ENCODE measurements at regions not wholly inside any gene's neighbourhood (a gene's known extent, or its start where the extent isn't known, plus 50 kb on each side); places are given as distances from the start of the nearest gene placed in this dataset.

DNA sequence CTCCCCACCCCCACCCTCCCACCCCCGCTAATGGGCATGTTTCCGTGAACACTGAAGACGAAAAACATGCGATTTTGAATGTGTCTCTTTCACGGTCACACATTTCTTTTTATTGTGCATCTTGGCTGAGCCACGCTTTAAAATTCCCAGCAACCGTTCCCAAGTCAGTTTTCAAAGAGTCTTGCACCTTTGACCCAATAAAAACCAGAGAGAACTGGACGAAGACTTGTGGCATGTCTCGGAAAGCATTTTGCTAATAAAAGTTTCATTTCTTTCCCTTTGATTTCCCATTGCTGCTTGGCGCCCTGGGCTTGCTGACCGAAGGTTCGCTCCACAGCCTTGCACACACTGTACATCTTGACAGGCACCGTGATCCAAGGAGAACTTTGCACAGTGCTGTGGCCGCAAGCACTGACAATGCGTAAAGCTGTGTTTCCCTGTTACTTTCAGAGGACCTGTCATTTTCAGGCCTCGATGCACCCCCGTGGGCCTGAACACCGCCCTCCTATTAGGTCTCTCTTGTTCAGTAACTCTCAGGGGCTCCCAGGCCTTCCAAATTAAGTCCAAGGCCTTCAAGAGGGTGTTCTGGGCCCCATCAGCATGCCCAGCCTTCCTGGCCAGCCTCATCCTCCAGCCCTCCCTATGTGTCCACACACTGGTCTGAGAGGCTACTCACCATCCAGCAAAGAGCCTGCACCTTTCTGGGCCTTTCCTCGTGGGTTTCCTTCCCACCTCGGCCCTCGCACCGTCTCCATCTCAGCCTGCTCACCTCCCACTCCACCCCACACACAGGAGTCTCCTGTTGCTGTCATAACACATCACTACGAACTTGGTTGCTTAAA, 63.4 kb upstream of the DIO3 start:
- DNase-seq, result no peak

- DNase-seq, result no peak
Measured at GRCh38 chr14:101498526-101498860, 62.8 kb upstream of the DIO3 start.

DNA sequence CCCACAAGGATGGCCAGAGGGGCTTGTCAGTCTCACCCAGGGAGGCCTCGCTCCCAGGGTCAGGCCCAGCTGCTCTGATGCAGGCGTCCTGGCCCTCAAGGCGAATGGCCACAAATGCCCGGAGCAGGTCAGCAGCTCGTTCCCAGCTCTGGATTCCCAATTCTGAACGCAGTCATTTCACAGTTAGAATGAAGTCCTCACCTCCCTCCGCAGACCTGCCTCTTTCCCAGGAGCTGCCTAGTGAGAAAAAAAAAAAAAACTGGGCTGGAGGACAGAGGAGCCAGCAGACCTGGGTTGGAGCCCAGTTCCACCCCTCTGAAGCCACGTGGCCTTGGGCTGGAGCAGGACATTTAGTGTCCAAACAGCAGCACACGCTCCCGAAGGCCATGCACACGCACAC, 62.2 kb upstream of the DIO3 start:
- no peak for DNase-seq

GRCh38 chr14:101499513-101499912, 61.8 kb upstream of the DIO3 start:
- no peak for DNase-seq

DNA sequence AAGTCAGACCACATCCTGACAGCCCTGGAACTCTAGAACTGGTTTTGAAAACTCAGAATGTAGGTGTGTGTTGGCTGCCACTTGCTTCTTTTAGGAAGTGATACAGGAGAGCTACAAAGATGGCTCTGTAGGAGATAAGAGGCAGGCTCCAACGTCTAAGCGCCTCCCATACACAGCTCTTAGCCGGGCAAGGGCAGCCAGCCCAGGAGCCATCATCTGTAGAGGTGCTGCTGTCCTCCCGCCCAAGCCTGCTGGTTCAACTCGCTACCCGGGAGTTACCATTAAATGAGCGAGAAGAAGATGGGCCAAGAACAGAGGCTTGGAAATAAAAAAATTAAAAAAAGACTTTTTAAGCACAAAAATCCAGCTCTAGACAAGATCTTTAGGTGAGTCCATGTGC, 61.2 kb upstream of the DIO3 start:
- no peak for DNase-seq

DNA sequence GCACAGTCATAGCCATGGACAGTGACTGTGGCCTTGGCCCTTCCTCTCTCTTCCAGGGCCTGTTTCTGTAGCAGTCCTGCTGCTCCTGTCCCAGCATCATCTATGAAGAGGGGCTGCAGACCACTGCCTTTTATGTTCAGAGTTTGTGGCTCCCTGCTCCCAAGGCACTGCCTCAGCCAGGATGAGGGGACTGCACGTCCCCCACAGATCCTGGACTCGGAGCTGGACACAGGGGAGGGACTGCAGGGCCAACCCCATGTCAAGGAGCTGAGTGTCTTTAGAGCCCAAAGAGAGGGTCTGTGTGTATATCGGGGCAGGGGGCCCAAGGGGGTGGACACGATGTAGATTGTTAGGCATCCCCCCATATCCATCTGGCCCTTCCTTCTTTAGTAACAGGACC, 60.6 kb upstream of the DIO3 start:
- no peak for DNase-seq

DNA sequence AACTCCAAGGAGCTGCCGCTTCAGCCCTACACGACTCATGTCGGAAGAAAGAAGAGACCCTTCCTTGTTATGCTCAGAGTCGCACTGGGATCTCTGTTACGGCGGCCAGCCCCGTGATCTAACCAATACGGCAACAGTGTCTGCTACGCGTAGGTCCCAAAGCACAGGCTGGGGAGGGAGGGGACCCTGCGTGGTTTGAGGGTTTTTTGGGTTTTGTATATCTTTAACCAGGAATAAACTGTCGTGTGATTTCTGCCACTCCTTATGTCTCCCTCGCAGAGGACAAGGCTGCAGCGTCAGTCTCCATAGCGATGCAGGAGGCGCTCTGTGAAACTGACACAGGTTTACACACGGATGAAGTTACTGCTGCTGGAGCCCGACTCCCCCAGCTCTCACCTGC, 60.0 kb upstream of the DIO3 start:
- no peak for DNase-seq

- DNase-seq, result no peak
Measured at GRCh38 chr14:101501858-101502615, 59.3 kb upstream of the DIO3 start.

DNA sequence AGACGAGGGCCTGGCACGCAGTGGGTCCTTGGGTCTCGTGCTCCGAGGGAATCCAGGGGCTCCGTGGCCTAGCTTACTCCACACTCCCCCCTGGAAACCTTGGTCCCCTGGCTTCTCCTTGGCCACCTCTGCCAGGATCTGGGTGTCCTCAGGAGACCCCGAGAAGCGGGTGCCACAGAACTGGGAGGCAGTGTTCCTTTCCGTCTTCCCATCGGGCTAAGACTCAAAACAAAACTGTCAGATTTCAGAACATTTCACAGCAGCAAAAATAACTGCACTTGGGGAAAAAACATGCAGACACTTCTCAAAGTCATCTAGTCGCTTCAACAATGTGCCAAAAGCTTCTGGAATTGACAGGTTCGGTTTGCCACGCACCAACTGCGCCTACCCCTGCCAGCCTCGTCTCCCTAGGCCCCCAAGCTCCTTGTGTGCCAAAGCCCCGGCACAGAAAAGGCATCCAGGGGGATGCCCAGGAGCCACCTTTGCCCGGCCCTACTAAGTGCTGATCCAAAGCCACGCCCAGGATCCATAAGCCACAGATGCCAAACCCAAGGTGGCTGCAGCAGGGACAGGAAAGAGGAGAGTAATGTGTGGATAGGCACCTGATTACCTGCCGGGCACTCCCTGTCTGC, 58.4 kb upstream of the DIO3 start:
- DNase-seq, result no peak

DNA sequence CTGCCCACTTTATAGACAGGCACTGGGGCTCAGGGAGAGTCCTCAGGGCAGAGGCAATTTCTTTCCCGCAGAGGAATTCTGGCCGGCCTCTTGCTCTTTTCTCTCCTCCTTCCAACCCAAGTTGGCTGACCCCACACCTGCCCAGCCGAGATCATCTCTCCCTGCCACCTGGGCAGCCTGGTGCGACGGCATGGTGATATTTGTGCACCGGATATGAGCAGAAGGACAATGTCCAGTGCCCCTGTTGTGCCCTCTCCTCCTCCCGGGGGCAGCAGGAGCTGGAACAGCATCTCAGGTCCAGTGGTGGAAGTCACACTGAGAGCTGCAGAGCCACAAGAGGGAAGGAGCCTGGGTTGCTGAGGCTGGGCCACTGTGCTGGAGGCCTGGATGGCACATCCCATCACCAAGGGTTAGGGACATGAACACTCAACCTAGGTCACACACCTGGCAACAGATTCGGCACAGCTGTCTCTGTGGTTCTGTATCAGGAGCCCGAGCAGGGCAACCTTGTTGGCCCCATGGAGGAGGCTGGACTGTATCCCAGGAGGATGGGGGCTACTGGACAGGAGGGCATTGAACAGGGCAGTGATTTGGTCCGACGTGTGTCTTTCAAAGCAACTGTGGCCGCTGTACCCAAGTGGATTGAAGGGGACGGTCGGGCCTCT, 57.7 kb upstream of the DIO3 start:
- no peak for DNase-seq

DNA sequence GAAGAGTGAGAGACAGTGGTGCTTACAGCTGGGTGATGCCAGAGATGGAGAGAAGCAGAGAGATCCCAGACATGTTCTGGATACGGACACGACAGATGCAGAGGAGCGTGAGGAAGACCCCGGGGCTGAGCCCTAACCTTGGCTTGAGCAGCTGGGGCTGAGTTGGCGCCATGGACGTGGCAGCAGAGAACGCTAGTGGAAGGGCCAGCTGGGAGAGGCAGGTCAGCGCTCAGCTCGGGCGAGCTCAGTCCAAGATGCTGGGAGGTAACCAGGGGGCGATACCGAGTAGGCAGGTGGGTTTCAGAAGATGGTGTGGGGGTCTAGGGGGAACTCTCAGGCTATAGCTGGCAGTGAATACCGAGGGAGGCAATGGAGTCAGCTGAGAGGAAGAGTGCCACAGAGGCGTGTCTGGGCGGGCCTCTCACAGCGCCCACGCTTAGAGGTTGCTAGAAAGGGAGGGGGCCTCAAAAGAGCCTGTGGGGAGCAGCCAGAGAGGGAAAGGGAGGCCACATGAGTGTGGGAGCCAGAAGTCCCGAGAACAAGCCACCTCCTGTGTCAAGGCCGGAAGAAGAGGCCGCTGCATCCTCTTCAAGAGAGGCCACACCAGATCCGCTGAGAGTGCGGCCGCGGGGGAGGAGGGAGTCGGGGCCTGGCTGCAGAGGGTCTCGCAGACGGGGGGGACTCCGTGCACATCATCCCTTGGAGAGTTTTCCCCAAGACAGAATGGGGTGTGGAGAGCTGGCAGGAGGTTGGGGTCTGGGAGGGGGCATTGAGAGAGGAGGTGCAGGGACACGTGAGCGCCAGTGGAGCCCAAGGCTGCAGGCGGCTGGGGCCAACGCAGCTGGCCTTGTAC, 57.0 kb upstream of the DIO3 start:
- no peak for DNase-seq

DNA sequence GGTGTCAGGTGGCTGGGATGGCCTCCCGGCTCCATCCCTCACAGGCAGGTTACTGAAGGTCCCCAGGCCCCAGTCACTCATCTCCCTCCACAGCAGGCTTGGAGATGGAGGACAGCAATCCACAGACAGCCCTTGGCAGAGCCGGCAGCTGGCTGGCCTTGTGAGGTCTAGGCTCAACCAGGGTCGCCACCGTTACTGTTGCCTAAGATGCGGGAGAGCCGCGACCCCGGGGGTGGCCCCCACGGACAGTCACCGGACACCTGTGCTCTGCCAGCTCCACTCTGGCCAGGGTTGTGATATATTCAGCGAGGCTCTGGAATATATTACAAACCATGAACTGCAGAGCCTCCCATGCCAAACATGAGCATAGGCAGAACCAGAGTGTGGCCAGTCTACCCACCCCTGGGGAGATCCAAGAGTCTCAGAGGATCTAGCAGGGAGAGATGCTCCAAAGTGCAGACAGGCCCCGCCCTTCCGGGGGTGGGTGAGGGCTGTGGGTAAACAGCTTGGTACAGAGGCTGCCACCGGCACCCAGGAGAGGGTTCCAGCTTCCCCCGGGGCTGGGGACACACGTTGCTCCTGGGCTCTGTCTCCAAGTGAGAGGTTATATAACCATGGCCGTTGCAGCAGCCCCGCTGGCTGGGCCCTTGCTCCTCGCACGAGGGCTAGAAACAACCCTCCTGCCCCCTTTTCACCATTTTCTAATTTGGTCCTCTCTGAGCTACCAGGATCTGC, 55.9 kb upstream of the DIO3 start:
- no peak for DNase-seq

DNA sequence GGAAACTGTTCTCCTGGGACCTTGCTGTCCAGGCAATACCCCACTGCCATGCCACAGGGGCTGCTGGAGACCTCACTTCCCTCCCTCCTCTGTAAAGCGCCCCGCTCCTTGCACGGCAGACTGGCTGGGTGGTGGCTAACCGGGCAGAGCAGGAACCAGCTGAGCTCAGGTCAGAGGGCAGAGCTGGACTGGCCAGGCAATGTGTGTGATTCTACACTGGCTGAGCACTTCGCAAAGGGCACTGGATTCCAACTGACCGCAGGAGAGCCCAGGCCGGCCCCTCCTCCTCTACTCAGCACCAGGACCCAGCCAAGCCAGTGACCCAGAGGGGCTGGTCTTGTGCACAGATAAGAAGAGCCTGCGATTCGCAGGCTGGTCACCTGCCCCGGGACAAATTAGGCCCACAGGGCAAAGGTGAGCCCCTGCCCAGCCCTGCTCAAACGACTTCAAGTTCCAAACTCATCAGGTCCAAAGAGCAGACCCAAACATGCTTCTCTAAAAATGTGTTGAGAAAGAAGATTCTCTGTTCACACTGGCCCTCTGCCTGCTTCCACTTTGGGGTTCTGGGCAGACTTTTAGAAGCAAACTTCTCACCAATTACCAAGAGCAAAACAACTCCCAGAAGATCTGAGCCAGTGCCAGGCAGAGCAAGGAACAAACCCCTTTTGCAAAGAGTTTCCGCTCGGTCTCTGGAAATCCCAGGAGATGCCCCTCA, 54.9 kb upstream of the DIO3 start:
- no peak for DNase-seq

DNA sequence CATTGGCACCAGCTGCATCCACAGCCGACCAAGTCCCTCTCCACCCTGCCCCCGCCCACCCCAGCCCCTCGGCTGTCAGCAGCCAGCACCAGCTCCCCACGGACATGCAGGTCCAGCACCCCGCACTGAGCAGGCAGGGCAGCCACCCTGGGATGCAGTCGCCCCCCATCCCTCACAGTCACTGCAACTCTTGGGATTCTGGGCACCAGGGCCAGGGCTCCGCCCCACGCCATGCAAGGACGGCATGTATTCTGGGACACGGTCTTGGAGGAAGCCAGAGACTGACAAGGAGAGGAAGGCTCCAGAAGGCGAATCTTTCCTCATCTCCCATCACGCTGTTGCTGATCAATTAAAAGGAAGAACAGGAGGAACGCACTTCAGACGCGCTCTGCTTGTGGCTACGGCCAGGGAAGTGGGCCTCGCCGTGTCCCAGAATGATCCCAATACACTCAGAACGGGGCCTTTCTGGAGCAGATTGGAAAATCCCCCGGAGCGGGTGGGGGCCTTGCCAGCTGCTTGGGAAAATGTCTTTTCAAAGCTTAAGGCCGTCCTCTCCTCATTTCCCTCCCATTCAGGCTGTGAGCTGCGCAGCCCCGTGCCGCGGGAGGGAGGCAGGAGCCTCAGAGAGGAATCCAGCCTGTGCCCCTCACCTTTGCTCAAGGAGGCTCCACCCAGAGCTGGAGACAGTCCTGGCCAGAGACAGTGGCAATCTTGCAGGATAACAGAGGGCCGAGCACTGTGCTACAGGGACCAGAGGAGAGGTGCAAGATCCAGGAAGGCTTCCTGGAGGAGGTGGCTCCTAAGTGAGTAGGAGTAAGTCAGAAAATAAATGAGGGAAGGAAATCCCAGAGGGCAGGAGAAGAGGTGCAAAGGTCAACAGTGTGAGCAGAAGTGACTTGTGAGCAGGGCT, 54.1 kb upstream of the DIO3 start:
- DNase-seq, result no peak

GRCh38 chr14:101507836-101508150, 53.5 kb upstream of the DIO3 start:
- no peak for DNase-seq

GRCh38 chr14:101508196-101508947, 52.9 kb upstream of the DIO3 start:
- DNase-seq, result no peak

GRCh38 chr14:101508948-101509729, 52.2 kb upstream of the DIO3 start:
- DNase-seq, result no peak

- no peak for DNase-seq
Measured at GRCh38 chr14:101509730-101510371, 51.4 kb upstream of the DIO3 start.
